Activated CD4-positive, alpha-beta T cell treated with anti-CD3 and anti-CD28 coated beads for 24 hours (primary cell): ENCODE measurements at regions not wholly inside any gene's neighbourhood (a gene's known extent, or its start where the extent isn't known, plus 50 kb on each side); places are given as distances from the start of the nearest gene placed in this dataset.
"Not testable (repeated sequence)": the region's sequence is repeated elsewhere in the genome, so short reads cannot be mapped to it uniquely, and the experiment has no call there.

Experiments
- DNase-seq, 2 donors: peaks; one replicate each; pipeline ENCODE4 v3.0.0-alpha.2; 2020; ENCODE audit warnings: low read depth in 2 of 2

- DNase-seq = no peak
Observed at GRCh38 chr5:90338712-90339372, 70.7 kb downstream of the CETN3 start.

- DNase-seq = no peak
Observed at GRCh38 chr5:90337449-90338052, 72.0 kb downstream of the CETN3 start.

- no peak for DNase-seq
Observed at GRCh38 chr5:90336752-90337151, 72.8 kb downstream of the CETN3 start.

- DNase-seq = no peak
Observed at GRCh38 chr5:90334741-90335140, 74.8 kb downstream of the CETN3 start.

GRCh38 chr5:90329911-90330310 is 79.6 kb downstream of the CETN3 start:
- DNase-seq = no peak

GRCh38 chr5:90326995-90327394 is 82.6 kb downstream of the CETN3 start:
- no peak for DNase-seq

- no peak for DNase-seq
Observed at GRCh38 chr5:90325093-90325492, 84.5 kb downstream of the CETN3 start.

GRCh38 chr5:90320348-90320747 is 89.2 kb downstream of the CETN3 start:
- not testable (repeated sequence) for DNase-seq

GRCh38 chr5:90312027-90312426 is 97.5 kb downstream of the CETN3 start:
- no peak for DNase-seq

- DNase-seq = no peak
Observed at GRCh38 chr5:90311401-90311800, 98.2 kb downstream of the CETN3 start.

- DNase-seq = no peak
Observed at GRCh38 chr5:90308787-90309585, 100.6 kb downstream of the CETN3 start.

GRCh38 chr5:90307782-90308181 is 101.8 kb downstream of the CETN3 start:
- no peak for DNase-seq

GRCh38 chr5:90307322-90307721 is 102.2 kb downstream of the CETN3 start:
- no peak for DNase-seq

GRCh38 chr5:90306613-90307012 is 102.9 kb downstream of the CETN3 start:
- no peak for DNase-seq

- no peak for DNase-seq
Observed at GRCh38 chr5:90305041-90305720, 104.4 kb downstream of the CETN3 start.

- no peak for DNase-seq
Observed at GRCh38 chr5:90301248-90301647, 108.3 kb downstream of the CETN3 start.

GRCh38 chr5:90297045-90297764 is 112.4 kb downstream of the CETN3 start:
- DNase-seq = no peak

GRCh38 chr5:90294604-90295003 is 115.0 kb downstream of the CETN3 start:
- DNase-seq = no peak

GRCh38 chr5:90293931-90294330 is 115.6 kb downstream of the CETN3 start:
- no peak for DNase-seq

- no peak for DNase-seq
Observed at GRCh38 chr5:90290648-90291047, 118.9 kb downstream of the CETN3 start.

GRCh38 chr5:90289837-90290236 is 119.7 kb downstream of the CETN3 start:
- no peak for DNase-seq

GRCh38 chr5:90287036-90287435 is 122.5 kb downstream of the CETN3 start:
- no peak for DNase-seq
